ENCODE measurements at regions not wholly inside any gene's neighbourhood (a gene's known extent, or its start where the extent isn't known, plus 50 kb on each side); places are given as distances from the start of the nearest gene placed in this dataset.
"Not testable (repeated sequence)": the region's sequence is repeated elsewhere in the genome, so short reads cannot be mapped to it uniquely, and the experiment has no call there.

DNA sequence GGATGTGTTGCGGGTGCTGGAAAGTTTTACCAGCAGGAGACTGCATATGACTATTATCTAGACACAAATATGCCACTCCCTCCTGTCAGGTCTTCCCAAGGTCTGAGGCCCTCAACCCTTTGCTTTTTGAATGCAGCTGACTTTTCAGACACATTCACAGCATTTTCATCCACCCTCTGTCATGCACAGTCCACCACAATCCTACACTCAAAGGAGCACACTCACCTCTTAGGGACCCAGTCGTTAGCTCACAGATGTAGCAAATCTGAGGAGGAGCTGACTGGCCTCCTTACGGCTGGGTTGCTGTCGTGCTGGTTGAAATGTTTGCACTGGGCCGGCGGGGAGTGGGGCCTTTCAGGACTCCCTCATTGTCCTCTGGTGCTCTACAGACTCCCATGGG lies 479.4 kb downstream of the IRS2 start:
- DNase-seq: no peak

GRCh38 chr13:109301726-109302125 lies 484.7 kb downstream of the IRS2 start:
- no peak for DNase-seq

- no peak for DNase-seq
Observed at GRCh38 chr13:109301276-109301675, 485.1 kb downstream of the IRS2 start.

GRCh38 chr13:109297628-109298027 lies 488.8 kb downstream of the IRS2 start:
- no peak for DNase-seq

DNA sequence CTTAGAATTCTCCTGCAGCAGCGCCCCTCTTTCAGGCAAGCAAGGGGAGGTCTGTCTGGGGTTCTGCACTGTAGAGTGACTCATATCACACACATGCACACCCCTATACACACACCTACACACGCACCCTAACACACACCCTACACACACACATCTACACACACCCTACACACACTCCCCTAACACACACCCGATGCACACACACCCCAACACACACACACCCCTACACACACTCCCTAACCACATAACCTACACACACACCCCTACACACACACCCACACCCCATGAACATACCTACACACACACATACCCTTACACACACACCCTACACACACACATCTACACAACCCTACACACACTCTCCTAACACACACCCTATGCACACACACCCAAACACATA lies 493.2 kb downstream of the IRS2 start:
- DNase-seq: no peak

DNA sequence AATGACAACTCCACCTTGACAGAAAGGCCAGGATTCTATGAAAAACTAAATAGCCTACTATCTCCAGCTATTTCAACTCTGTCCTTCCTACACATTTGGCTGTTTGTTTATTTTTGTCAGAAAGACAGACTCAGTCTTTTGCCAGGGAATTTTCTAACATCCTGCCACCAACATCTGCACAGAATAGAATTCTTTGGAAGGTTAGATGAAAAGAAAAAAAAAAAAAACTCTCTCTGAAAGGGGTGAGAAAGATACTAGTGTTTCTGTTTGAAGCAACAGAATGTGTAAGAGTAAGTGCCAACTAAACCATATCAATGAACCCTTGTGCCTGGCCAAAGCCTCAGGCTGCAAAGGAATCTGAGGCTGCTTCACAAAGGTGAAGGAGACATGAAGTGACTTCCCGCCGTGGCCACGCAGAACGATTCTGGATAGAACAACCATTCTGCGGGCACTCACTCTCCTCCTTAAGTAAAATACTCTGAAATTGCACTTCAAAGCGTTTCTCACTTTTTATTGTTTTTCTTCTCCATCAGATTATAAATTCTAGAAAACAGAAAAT lies 498.2 kb downstream of the IRS2 start:
- no peak for DNase-seq

DNA sequence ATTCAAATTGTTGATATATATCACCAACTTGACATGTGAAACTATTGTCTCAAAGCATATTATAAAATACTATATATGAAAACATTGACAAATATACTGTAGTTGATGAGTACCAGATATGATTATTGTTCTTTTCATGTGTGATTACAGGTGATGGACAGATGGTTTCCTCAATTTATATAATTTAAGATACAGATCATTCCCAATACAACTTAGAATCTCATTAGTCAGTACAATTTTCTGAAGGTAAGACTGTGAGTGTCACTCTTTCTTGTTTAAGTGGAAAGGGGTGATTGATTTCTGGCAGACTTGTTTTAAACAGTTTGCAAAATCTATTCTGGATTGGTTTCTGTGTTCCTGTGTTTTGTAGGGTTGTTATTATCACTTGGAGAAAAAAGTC lies 498.8 kb downstream of the IRS2 start:
- no peak for DNase-seq

GRCh38 chr13:109285586-109285985 lies 500.8 kb downstream of the IRS2 start:
- DNase-seq: no peak

DNA sequence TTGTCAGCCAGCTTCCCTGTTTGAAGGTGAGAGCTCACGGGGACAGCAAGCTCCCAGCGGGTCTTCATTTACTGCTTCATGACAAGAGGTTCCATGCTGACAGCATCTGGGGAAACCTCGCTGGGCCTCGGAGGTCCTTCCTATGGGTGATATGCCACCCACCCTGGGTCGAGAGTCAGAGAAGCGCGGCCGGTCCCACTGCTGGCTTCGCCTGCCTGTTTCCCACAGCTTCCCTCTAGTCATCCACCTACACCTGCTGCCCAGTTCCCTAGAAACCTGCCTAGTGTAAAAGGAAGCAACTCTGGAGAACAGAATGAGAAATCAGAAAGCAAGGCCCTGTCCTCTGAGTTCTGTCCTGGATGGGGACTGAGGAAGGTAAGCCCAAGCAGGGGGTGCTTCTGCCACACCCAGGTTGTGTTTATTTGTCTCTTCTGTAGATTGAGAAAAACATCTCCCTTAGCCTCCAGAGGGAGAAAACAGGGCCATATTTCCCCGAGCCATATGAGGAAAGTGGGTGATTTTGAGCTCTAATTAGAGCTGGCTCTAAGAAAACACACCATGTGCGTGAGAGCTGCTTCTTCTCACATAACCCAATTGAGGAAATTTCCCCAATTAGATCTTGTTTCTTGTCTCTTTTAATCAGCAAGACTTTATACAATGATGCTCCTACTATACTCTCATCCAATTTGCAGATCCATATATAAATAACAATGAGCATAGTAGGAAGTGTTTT lies 504.3 kb downstream of the IRS2 start:
- no peak for DNase-seq

- DNase-seq: no peak
Observed at GRCh38 chr13:109281017-109281902, 505.1 kb downstream of the IRS2 start.

DNA sequence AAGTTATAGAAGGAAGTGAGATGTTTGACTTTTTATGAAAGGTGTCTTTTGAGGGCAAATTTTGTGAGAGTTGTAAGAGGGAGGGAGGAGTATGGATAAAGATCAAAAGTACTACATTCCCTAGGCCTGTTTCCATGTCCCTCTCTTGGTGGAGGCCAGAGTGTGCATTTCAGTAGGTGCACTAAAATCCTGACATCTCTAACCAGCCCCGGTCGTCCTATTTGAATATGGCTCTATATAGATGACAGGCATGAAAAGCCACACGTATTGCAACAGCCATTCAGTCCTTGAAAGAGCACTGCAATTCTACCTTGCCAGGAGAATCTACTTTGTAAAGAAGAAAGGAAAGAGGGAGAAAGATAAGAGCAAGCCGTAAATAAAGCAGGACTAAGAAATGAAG lies 510.1 kb downstream of the IRS2 start:
- no peak for DNase-seq

DNA sequence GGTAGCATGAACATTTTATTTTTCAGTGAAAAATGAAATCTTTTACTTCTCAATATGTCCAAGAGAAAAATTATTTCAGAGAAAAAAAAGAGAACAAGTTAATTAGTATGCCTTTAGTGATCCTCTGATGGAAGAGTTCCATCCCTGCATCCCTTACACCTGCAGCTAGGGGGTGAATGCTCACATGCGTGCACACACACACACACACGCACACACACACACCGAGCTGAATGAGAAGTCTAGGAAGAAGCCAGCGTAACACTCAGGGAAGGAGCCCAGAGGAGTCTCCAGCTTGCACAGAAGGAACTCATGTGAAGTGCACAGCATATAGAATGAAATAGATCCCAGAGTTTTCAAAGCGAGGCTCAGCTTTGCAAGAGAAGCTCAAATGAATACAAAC lies 510.5 kb downstream of the IRS2 start:
- no peak for DNase-seq

GRCh38 chr13:109275139-109275745 lies 511.1 kb downstream of the IRS2 start:
- no peak for DNase-seq

GRCh38 chr13:109274188-109274821 lies 512.1 kb downstream of the IRS2 start:
- no peak for DNase-seq

- no peak for DNase-seq
Observed at GRCh38 chr13:109273326-109273751, 513.0 kb downstream of the IRS2 start.

DNA sequence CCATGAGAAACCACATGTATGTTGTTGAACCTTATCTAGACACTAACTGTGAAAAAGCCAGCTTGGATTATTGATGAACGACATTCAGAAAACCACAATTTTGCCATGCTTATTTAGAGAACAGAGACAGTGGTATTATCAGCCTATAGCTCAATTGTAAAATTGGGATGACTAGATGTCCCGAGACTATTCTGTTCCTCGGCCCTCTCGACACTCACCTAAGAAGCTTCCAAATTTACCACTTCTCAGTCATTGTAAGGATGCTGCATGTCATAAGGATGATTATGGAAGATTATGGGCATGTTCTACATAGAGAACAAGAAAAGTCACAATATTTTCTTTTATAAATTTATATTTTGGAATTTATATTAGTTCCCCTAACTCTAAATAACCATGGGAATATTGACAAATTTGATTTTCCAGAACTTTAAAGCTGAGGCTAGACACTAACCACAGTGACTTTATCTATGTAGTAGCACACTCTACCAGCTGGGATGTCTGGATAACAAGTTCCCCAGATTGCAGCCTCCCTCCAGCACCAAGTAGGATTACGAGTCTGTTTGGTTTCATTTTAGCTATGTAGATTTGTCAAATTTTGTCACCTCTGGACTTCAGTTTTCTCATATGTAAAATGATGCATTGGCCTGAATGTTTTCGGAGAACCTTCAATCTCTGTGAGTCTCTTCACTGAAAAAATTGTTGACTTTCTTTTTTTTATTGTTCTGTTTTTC lies 513.6 kb downstream of the IRS2 start:
- no peak for DNase-seq

DNA sequence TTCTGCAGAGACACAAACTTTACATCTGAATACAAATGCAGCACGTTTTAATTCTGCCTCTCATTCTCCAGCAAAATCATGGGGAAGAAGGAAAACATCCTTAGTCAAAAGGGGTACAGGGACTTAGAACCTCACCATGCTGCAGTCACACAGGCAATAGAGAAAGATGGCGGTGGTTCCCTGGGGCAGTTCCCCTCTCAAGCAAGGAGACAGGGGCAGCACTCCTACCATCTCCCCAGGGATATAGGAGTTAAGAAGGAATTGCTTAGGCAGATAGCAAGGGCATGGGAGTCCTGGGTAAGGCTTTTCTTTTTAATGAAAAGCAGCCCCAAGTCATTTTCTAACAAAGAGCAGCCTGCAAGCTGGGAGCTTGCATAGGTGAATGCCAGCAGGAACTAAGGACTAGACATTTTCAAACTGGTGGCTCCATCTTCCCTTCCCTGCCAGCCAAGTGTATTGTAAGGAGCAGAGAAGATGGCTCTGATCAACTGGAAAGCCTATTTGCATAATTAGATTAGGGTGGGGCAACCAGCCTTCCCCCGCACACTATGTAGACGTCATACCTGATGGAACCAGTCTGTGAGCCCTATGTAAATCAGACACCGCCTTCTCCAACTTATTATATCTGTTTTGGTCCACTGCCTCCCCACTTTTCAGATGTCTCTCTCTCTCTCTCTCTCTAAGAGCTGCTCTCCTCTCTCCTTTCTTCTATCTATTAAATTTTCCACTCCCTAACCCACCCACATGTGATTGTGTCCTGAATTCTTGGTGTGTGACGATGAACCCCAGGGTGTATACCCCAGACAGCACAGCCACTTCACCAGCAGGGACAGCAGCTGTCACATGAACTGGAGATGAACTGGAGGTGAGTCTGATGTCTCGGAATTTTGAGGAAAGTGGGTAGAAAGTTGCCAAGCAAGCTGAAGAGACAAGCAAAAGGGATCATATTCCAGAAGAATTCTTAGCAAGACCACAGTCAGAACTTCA lies 514.5 kb downstream of the IRS2 start:
- DNase-seq: no peak

- no peak for DNase-seq
Observed at GRCh38 chr13:109271061-109271460, 515.3 kb downstream of the IRS2 start.

GRCh38 chr13:109269381-109269780 lies 517.0 kb downstream of the IRS2 start:
- not testable (repeated sequence) for DNase-seq

DNA sequence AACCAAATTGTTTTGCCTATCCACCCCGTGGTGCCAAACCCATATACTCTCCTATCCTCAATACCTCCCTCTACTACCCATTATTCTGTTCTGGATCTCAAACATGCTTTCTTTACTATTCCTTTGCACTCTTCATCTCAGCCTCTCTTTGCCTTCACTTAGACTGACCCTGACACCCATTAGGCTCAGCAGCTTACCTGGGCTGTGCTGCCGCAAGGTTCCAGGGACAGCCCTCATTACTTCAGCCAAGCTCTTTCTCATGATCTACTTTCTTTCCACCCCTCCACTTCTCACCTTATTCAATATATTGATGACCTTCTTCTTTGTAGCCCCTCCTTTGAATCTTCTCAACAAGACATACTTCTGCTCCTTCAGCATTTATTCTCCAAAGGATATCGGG lies 517.9 kb downstream of the IRS2 start:
- DNase-seq: not testable (repeated sequence)

DNA sequence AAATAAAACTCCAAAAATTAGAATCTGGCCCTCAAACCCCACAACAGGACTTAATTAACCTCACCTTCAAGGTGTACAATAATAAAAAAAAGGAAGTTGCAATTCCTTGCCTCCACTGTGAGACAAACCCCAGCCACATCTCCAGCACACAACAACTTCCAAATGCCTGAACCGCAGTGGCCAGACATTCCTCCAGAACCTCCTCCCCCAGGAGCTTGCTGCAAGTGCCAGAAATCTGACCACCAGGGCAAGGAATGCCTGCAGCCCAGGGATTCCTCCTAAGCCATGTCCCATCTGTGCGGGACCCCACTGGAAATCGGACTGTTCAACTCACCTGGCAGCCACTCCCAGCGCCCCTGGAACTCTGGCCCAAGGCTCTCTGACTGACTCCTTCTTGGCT lies 519.0 kb downstream of the IRS2 start:
- DNase-seq: not testable (repeated sequence)

Data from activated T-cell treated with anti-CD3 and anti-CD28 coated beads, Interleukin-2, amount 50 U/mL, for 1 hour (primary cell).